Ishikawa (cell line): ENCODE measurements at regions not wholly inside any gene's neighbourhood (a gene's known extent, or its start where the extent isn't known, plus 50 kb on each side); places are given as distances from the start of the nearest gene placed in this dataset.

Experiments used
- CEBPB ChIP-seq: IDR thresholded peaks from 2 replicates; pipeline ENCODE4 v1.6.1; 2012
- CREB1 ChIP-seq: IDR thresholded peaks from 2 replicates; pipeline ENCODE4 v1.6.1; 2012; ENCODE audit warnings: low read depth
- EGR1 ChIP-seq: IDR thresholded peaks from 2 replicates; pipeline ENCODE4 v1.6.1; 2012
- EP300 ChIP-seq: IDR thresholded peaks from 2 replicates; pipeline ENCODE4 v1.6.1; 2012; ENCODE audit warnings: borderline replicate concordance
- FOXM1 ChIP-seq: IDR thresholded peaks from 2 replicates; pipeline ENCODE4 v1.6.1; 2012; ENCODE audit warnings: low read depth, borderline replicate concordance
- MAX ChIP-seq: IDR thresholded peaks from 2 replicates; pipeline ENCODE4 v1.6.1; 2012
- NFIC ChIP-seq: IDR thresholded peaks from 2 replicates; pipeline ENCODE4 v1.6.1; 2012
- RAD21 ChIP-seq: IDR thresholded peaks from 2 replicates; pipeline ENCODE4 v1.6.1; 2012; ENCODE audit warnings: low read depth
- REST ChIP-seq: IDR thresholded peaks from 2 replicates; pipeline ENCODE4 v1.6.1; 2012; ENCODE audit warnings: low read depth, mild to moderate bottlenecking
- TAF1 ChIP-seq: IDR thresholded peaks from 2 replicates; pipeline ENCODE4 v1.6.1; 2012; ENCODE audit warnings: low read depth, mild to moderate bottlenecking
- TCF12 ChIP-seq: IDR thresholded peaks from 2 replicates; pipeline ENCODE4 v1.6.1; 2012; ENCODE audit warnings: low read depth
- TEAD4 ChIP-seq: IDR thresholded peaks from 2 replicates; pipeline ENCODE4 v1.6.1; 2012
- USF1 ChIP-seq: IDR thresholded peaks from 2 replicates; pipeline ENCODE4 v1.6.1; 2012
- YY1 ChIP-seq: IDR thresholded peaks from 2 replicates; pipeline ENCODE4 v1.6.1; 2012; ENCODE audit warnings: low read depth
- ZBTB7A ChIP-seq: IDR thresholded peaks from 2 replicates; pipeline ENCODE4 v1.6.1; 2012; ENCODE audit warnings: low read depth

- TF ChIP-seq NFIC = no peak
- no peak for TF ChIP-seq CEBPB
- no peak for TF ChIP-seq MAX
- no peak for TF ChIP-seq RAD21
- TF ChIP-seq ZBTB7A = no peak
- TF ChIP-seq YY1 = no peak
- TF ChIP-seq EP300 = no peak
- no peak for TF ChIP-seq TCF12
- TF ChIP-seq FOXM1 = no peak
- no peak for TF ChIP-seq EGR1
- no peak for TF ChIP-seq TAF1
- no peak for TF ChIP-seq TEAD4
- TF ChIP-seq USF1 = no peak
- TF ChIP-seq CREB1 = no peak
- TF ChIP-seq REST = no peak
Observed at GRCh38 chr3:176581589-176581988, 615.7 kb downstream of the TBL1XR1 start.

GRCh38 chr3:176579711-176580185 lies 617.5 kb downstream of the TBL1XR1 start:
- TF ChIP-seq MAX (no peak), TEAD4 (no peak), TAF1 (no peak), CEBPB (no peak), ZBTB7A (no peak), EP300 (no peak), CREB1 (no peak), RAD21 (no peak), USF1 (no peak), REST (no peak), YY1 (no peak), EGR1 (no peak)

- TF ChIP-seq TCF12 (no peak), CREB1 (no peak), CEBPB (no peak), TEAD4 (no peak), NFIC (no peak), REST (no peak), RAD21 (no peak), MAX (no peak), YY1 (no peak), ZBTB7A (no peak), TAF1 (no peak), EGR1 (no peak), FOXM1 (no peak)
Observed at GRCh38 chr3:176578316-176578715, 619.0 kb downstream of the TBL1XR1 start.

- TF ChIP-seq TAF1 (no peak), YY1 (no peak), EGR1 (no peak), CREB1 (no peak)
Observed at GRCh38 chr3:176577447-176577846, 619.8 kb downstream of the TBL1XR1 start.

GRCh38 chr3:176574786-176575185 lies 622.5 kb downstream of the TBL1XR1 start:
- TF ChIP-seq FOXM1 = no peak
- TF ChIP-seq YY1 = no peak
- TF ChIP-seq REST = no peak
